GM12891 (cell line): ENCODE measurements at regions not wholly inside any gene's neighbourhood (a gene's known extent, or its start where the extent isn't known, plus 50 kb on each side); places are given as distances from the start of the nearest gene placed in this dataset.

ENCODE experiments used
- DNase-seq: peaks from one replicate; pipeline ENCODE4 v3.0.0; 2011; ENCODE audit warnings: low spot score; ENCODE audit not compliant: insufficient read length
- FAIRE-seq: peaks from 2 replicates; lab custom pipeline; 2011; peaks lifted over from hg19 to GRCh38; lab: Jason Lieb, UNC
- PAX5 ChIP-seq: IDR thresholded peaks from 2 replicates; pipeline ENCODE4 v1.6.1; 2011; ENCODE audit warnings: low read length, moderate library complexity, mild to moderate bottlenecking; ENCODE audit not compliant: insufficient read depth, severe bottlenecking
- POLR2A ChIP-seq: IDR thresholded peaks from 2 replicates; pipeline ENCODE4 v1.6.1; 2011; ENCODE audit warnings: low read depth, low read length, control low read depth
- POLR2AphosphoS5 ChIP-seq: IDR thresholded peaks from 2 replicates; pipeline ENCODE4 v1.6.1; 2011; ENCODE audit warnings: low read depth, low read length, control low read depth
- POU2F2 ChIP-seq: IDR thresholded peaks from 2 replicates; pipeline ENCODE4 v1.6.1; 2011; ENCODE audit warnings: low read depth, mild to moderate bottlenecking, control low read depth, low read length, moderate library complexity
- SPI1 ChIP-seq: IDR thresholded peaks from 2 replicates; pipeline ENCODE4 v1.6.1; 2011; ENCODE audit warnings: low read depth, low read length, control low read depth
- TAF1 ChIP-seq: IDR thresholded peaks from 2 replicates; pipeline ENCODE4 v1.6.1; 2011; ENCODE audit warnings: low read depth, low read length, control low read depth

GRCh38 chr1:76763738-76764137, 103.5 kb upstream of the ST6GALNAC5 start:
- FAIRE-seq (no peak), DNase-seq (no peak)
- no peak for TF ChIP-seq SPI1
- TF ChIP-seq POU2F2: no peak
- no peak for TF ChIP-seq POLR2AphosphoS5
- no peak for TF ChIP-seq POLR2A
- no peak for TF ChIP-seq TAF1
- no peak for TF ChIP-seq PAX5

- TF ChIP-seq POU2F2: no peak
- TF ChIP-seq POLR2A: no peak
- TF ChIP-seq POLR2AphosphoS5: no peak
- TF ChIP-seq PAX5: no peak
- no peak for TF ChIP-seq TAF1
- no peak for TF ChIP-seq SPI1
- DNase-seq: no peak
- no peak for FAIRE-seq
Measured at GRCh38 chr1:76764638-76765454, 102.4 kb upstream of the ST6GALNAC5 start.

GRCh38 chr1:76766381-76766780, 100.9 kb upstream of the ST6GALNAC5 start:
- no peak for DNase-seq
- FAIRE-seq: no peak
- no peak for TF ChIP-seq PAX5
- TF ChIP-seq POLR2AphosphoS5: no peak
- TF ChIP-seq TAF1: no peak
- no peak for TF ChIP-seq POU2F2
- no peak for TF ChIP-seq SPI1
- no peak for TF ChIP-seq POLR2A

GRCh38 chr1:76769911-76770310, 97.4 kb upstream of the ST6GALNAC5 start:
- TF ChIP-seq POLR2AphosphoS5 (no peak), SPI1 (no peak), POU2F2 (no peak), TAF1 (no peak), PAX5 (no peak), POLR2A (no peak)
- FAIRE-seq: no peak

GRCh38 chr1:76770979-76771378, 96.3 kb upstream of the ST6GALNAC5 start:
- no peak for FAIRE-seq
- DNase-seq: no peak
- TF ChIP-seq POLR2AphosphoS5 (no peak), PAX5 (no peak), TAF1 (no peak), POU2F2 (no peak), SPI1 (no peak), POLR2A (no peak)

More at GRCh38 chr1:76769911-76770310, 97.4 kb upstream of the ST6GALNAC5 start:
- DNase-seq: no peak

GRCh38 chr1:76781447-76781846, 85.8 kb upstream of the ST6GALNAC5 start:
- FAIRE-seq: no peak
- no peak for TF ChIP-seq POLR2A
- no peak for DNase-seq

GRCh38 chr1:76782809-76783208, 84.5 kb upstream of the ST6GALNAC5 start:
- no peak for TF ChIP-seq POLR2A
- TF ChIP-seq POU2F2: no peak
- TF ChIP-seq SPI1: no peak
- no peak for TF ChIP-seq POLR2AphosphoS5
- no peak for TF ChIP-seq PAX5
- TF ChIP-seq TAF1: no peak
- no peak for FAIRE-seq

GRCh38 chr1:76784502-76784901, 82.8 kb upstream of the ST6GALNAC5 start:
- TF ChIP-seq SPI1 (no peak), PAX5 (no peak), POU2F2 (no peak)
- FAIRE-seq (no peak), DNase-seq (no peak)

More at GRCh38 chr1:76782809-76783208, 84.5 kb upstream of the ST6GALNAC5 start:
- DNase-seq: no peak

GRCh38 chr1:76786222-76786621, 81.1 kb upstream of the ST6GALNAC5 start:
- no peak for TF ChIP-seq TAF1
- TF ChIP-seq POLR2A: no peak
- no peak for TF ChIP-seq SPI1
- no peak for TF ChIP-seq POU2F2
- TF ChIP-seq POLR2AphosphoS5: no peak
- no peak for TF ChIP-seq PAX5
- no peak for DNase-seq
- FAIRE-seq: no peak

- FAIRE-seq (no peak), DNase-seq (no peak)
Measured at GRCh38 chr1:76793594-76793993, 73.7 kb upstream of the ST6GALNAC5 start.

More at GRCh38 chr1:76793594-76793993, 73.7 kb upstream of the ST6GALNAC5 start:
- TF ChIP-seq POLR2A (no peak), PAX5 (no peak), SPI1 (no peak), POU2F2 (no peak), TAF1 (no peak)
